HG03108 (cell line): ENCODE measurements at regions not wholly inside any gene's neighbourhood (a gene's known extent, or its start where the extent isn't known, plus 50 kb on each side); places are given as distances from the start of the nearest gene placed in this dataset.
"Not testable (repeated sequence)": the region's sequence is repeated elsewhere in the genome, so short reads cannot be mapped to it uniquely, and the experiment has no call there.

Source experiments
- ATAC-seq: cut with Tn5 transposase; IDR thresholded peaks from one replicate; pipeline ENCODE4 v1.9.1; 2021; ENCODE audit warnings: moderate library complexity; ENCODE audit not compliant: unreplicated experiment

GRCh38 chr7:67463983-67464382, 467.4 kb downstream of the TYW1 start:
- no peak for ATAC-seq

- no peak for ATAC-seq
Measured at GRCh38 chr7:67466109-67466508, 469.5 kb downstream of the TYW1 start.

DNA sequence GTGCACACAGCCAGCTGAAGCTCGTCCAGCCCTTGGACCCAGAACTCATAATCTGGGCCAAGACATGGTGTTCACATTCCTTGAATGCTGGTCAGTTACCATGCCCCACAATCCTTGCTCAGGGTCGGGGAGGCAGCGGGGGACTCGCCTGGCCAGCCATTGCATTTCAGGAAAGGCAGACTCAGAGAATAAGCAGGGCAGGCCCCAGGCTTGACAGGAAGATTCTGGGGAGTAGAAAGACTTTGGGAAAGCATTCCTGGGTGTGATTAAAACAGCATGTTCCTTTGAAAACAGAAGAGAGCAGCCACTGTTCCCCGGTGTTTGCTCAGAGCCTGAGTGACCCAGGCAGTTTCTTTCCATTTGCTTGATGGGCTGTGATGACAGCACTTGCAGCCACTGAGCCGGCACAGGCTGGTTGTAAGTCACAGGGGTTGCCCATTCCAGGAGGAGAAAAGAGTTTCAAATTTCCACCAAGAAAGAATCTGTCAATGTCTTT, 473.7 kb downstream of the TYW1 start:
- ATAC-seq, result no peak

DNA sequence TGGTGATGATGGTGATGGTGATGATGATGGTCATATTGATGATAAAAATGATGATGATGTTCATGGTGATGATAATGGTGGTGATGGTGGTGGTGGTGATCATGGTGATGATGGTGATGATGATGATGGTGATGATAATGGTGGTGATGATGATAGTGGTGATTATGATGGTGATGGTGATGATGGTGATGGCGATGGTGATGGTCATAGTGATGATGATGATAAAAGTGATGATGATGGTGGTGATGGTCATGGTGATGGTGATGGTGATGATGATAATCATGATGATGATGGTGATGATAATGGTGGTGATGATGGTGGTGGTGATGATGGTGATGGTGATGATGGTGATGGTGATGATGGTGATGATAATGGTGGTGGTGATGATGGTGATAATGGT, 478.7 kb downstream of the TYW1 start:
- ATAC-seq, result no peak

DNA sequence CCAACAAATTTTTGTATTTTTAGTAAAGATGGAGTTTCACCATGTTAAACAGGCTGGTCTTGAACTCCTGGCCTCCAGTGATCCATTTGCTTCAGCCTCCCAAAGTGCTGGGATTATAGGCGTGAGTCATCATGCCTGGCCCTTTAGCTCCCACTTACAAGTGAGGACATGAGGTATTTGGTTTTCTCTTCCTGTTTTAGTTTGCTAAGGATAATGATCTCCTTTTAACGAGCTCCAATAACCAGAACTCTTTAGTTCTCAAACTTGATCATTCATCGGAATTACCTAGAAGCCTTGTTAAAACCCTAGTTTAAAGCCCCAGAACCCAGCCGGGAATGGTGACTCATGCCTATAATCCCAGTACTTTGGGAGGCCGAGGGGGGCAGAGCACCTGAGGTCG, 481.4 kb downstream of the TYW1 start:
- no peak for ATAC-seq

DNA sequence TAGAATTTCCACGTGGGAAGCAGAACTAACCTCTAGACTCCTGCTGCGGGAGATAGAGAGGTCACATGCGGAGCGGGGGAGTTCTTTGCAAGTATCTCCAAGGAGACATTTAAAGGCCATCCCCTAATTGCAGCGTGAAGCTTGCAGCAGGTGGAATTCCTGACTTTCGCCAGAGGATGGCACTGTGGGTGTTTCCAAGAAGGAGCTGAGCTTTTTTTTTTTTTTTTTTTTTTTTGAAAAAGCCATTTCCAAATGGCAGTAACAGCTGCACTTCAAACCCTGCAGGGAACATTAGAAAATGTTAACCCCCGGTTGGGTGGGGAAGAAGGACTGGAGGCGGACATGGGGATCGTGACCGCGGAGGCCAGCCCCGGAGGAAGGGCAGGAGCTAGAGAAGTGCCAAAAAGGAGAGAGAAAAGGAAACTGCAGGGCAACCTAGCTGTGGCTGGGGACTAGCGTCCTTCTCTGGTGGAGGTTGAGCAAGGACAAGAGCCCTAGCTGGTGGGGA, 487.7 kb downstream of the TYW1 start:
- no peak for ATAC-seq

- no peak for ATAC-seq
Measured at GRCh38 chr7:67486401-67486800, 489.8 kb downstream of the TYW1 start.

DNA sequence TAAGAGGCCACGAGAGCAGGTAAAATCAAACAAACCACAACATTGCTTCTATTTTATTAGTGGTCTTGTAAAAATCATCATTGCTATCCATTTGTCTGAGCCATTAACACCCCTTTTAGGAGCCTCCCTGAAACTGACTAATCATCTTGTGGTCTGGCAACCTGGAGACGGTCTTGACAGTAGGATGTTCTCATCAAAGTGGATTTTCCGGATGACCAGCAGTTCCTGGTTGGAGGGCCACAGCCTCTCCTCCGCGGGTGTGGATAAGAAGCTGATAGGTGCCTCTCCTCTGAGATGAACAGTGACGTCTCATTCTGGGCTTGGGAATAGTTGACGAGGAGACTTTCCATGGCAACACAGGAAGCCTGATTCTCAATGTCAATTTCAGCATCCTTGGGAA, 490.7 kb downstream of the TYW1 start:
- ATAC-seq, result no peak

DNA sequence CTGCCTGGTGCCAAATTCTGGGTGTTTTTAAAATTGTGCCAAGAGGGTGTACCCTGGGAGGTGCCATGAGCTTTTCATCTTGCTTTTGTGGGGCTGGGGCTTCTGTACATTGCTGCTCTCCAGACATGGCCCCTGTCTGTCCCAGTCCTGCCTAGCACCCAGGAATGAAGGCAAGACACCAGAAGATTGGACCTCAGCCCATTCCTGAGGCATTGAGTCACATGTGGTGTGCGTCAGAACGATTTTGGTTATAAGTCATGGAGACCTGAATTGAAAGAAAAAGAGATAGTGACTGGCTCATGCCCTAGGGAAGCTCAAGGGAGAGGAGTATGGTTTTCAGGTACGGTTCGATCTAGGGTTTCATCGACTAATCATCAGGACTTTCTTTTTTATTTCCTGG, 493.2 kb downstream of the TYW1 start:
- ATAC-seq, result no peak

- no peak for ATAC-seq
Measured at GRCh38 chr7:67493366-67493765, 496.7 kb downstream of the TYW1 start.

DNA sequence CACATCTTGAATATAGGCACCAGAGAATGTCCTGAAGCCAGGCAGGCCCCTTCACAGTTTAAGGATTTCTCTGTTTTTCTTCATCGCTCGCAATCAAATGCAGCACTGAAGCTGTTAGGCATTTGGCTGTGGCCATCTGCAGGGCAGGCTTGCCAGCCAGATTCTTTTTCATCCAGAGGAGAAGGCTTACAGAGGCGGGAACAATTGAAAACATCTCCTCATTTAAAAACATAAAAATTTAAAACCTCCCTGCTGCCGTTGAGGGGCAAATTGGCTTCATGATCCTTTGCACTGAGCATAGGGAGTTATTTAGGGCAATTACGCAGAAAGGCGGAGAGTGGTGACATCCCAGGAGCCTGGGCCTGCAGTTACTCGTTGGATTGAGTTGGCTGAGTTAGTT, 500.0 kb downstream of the TYW1 start:
- no peak for ATAC-seq

GRCh38 chr7:67497914-67498313, 501.3 kb downstream of the TYW1 start:
- not testable (repeated sequence) for ATAC-seq

GRCh38 chr7:67502929-67503328, 506.3 kb downstream of the TYW1 start:
- no peak for ATAC-seq

- no peak for ATAC-seq
Measured at GRCh38 chr7:67505449-67505848, 508.8 kb downstream of the TYW1 start.

DNA sequence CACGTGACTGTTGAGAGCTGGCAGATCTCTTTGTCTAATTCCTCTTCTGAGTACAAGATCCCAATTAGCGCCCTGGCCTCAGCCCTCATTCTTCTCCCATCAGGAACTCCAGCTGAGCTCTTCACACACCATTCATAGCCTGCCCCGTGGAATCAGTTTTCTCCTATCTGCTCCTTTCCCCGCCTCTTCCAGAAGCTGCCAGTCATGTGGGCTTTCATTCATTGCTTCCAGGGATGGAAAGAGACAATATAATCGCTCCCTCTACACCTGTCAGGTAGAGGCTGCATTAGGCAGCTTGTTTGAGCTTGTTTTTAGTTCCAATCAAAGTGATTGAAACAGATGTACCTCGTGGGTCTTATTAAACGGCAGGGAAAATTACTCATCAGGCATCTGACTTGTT, 515.8 kb downstream of the TYW1 start:
- no peak for ATAC-seq

- no peak for ATAC-seq
Measured at GRCh38 chr7:67518580-67518979, 521.9 kb downstream of the TYW1 start.

DNA sequence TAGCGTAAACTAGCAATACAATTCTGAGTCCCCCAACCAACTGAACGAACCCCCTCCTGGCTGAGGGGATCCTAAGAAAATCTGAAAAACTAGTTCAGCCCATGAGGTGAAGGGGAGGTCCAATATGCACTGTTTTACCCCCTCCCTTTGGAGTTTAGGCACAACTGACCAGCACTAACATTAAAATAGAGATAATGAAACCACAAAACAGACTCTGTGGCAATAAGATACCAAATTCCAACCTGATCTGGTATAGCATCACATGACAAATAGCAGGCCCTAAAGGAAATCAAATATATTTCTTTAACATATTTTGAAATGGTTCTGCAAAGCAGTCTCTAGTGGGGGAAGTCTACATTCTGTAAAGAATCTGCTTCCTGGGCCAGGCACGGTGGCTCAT, 522.5 kb downstream of the TYW1 start:
- no peak for ATAC-seq

DNA sequence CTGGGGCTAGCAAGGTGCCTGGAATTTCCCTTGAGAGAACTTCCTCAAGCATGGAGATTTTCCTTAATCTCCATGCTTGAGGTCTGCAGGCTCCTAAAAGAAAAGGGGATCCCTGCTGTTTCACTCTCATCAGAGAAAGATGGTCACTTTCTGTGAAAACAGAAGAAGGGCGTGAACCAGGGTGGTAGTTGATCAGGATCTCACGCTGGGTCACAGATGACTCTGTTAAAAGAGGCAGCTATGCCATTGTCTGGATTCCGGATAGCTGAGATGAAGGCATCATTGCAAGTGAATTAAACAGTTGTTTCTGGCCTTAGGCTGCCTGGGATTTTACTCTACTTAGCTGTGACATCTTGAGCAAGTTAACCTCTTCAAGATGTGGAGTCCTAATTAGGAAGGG, 525.9 kb downstream of the TYW1 start:
- no peak for ATAC-seq

GRCh38 chr7:67523713-67524112, 527.1 kb downstream of the TYW1 start:
- no peak for ATAC-seq

GRCh38 chr7:67525588-67525987, 529.0 kb downstream of the TYW1 start:
- ATAC-seq, result no peak

GRCh38 chr7:67535241-67535989, 538.8 kb downstream of the TYW1 start:
- no peak for ATAC-seq

GRCh38 chr7:67542916-67543315, 546.3 kb downstream of the TYW1 start:
- ATAC-seq, result no peak
